IMR-90 (cell line): ENCODE measurements at regions not wholly inside any gene's neighbourhood (a gene's known extent, or its start where the extent isn't known, plus 50 kb on each side); places are given as distances from the start of the nearest gene placed in this dataset.

Source experiments
- ATAC-seq: fragments of 200-7000 bp; cut with Tn5 transposase; 2 replicates; pipeline ENCODE4 v1.9.1; 2020; ENCODE audit warnings: low read depth, mild to moderate bottlenecking, moderate library complexity
- BruUV-seq: library from RNA; stranded (reverse); fragments of 400-500 nt; replicated peaks from 2 replicates; lab custom pipeline; 2021; lab: Mats Ljungman, UMichigan
- CTCF ChIA-PET: fragments of 300-600 bp; formaldehyde crosslinking; extraction: SDS; loops from one replicate; lab custom pipeline; 2021; ENCODE audit warnings: antibody characterized with exemption; lab: Yijun Ruan, JAX
- POLR2A ChIA-PET: fragments of 300-600 bp; sonication (Branson Sonifier 250); formaldehyde crosslinking; loops from one replicate; lab custom pipeline; 2022; ENCODE audit warnings: antibody characterized with exemption; ENCODE audit not compliant: unreplicated experiment; lab: Charles Lee
- DNase-seq: peaks from one replicate; pipeline ENCODE4 v3.0.0; 2013
- H2AFZ ChIP-seq: replicated peaks from 2 replicates; pipeline ENCODE3; 2013; ENCODE audit warnings: low read length, mild to moderate bottlenecking; ENCODE audit not compliant: poor library complexity
- H2AK5ac ChIP-seq: 2 replicates; pipeline ENCODE4 v1.6.1; 2013; ENCODE audit warnings: low read depth, low read length, inconsistent platforms
- H2AK9ac ChIP-seq: replicated peaks from 2 replicates; pipeline ENCODE3; 2013; ENCODE audit warnings: mild to moderate bottlenecking, low read depth, low read length, moderate library complexity; ENCODE audit not compliant: poor library complexity
- H2BK120ac ChIP-seq: 2 replicates; pipeline ENCODE4 v1.6.1; 2013; ENCODE audit warnings: low read depth, low read length, inconsistent platforms
- H2BK15ac ChIP-seq: 3 replicates; pipeline ENCODE4 v1.6.1; 2013; ENCODE audit warnings: low read depth, low read length, inconsistent platforms
- H2BK20ac ChIP-seq: 2 replicates; pipeline ENCODE4 v1.6.1; 2013; ENCODE audit warnings: low read depth, mild to moderate bottlenecking, inconsistent platforms, low read length, moderate library complexity
- H2BK5ac ChIP-seq: 2 replicates; pipeline ENCODE4 v1.6.1; 2013; ENCODE audit warnings: mild to moderate bottlenecking, low read depth, low read length, inconsistent platforms; ENCODE audit not compliant: poor library complexity, severe bottlenecking
- H3K14ac ChIP-seq: replicated peaks from 2 replicates; pipeline ENCODE4 v1.6.1; 2013; ENCODE audit warnings: low read depth, low read length, inconsistent platforms
- H3K18ac ChIP-seq: 2 replicates; pipeline ENCODE4 v1.6.1; 2013; ENCODE audit warnings: low read depth, low read length, control low read depth
- H3K23ac ChIP-seq: 2 replicates; pipeline ENCODE4 v1.6.1; 2013; ENCODE audit warnings: low read depth, low read length, inconsistent platforms
- H3K27ac ChIP-seq: 2 replicates; pipeline ENCODE4 v1.5.1; 2013; ENCODE audit warnings: mild to moderate bottlenecking, control low read depth, low read length; ENCODE audit not compliant: insufficient read depth
- H3K27me3 ChIP-seq: 2 replicates; pipeline ENCODE4 v1.6.1; 2013; ENCODE audit warnings: low read length; ENCODE audit not compliant: control insufficient read depth, insufficient read depth
- H3K36me3 ChIP-seq: 2 replicates; pipeline ENCODE4 v1.6.1; 2013; ENCODE audit warnings: low read length, mixed read lengths; ENCODE audit not compliant: control insufficient read depth, insufficient read depth
- H3K4ac ChIP-seq: 2 replicates; pipeline ENCODE4 v1.6.1; 2013; ENCODE audit warnings: low read depth, low read length, inconsistent platforms
- H3K4me1 ChIP-seq: 2 replicates; pipeline ENCODE4 v1.6.1; 2013; ENCODE audit warnings: low read length, mixed read lengths; ENCODE audit not compliant: control insufficient read depth, insufficient read depth
- H3K4me2 ChIP-seq: 2 replicates; pipeline ENCODE4 v1.6.1; 2013; ENCODE audit warnings: low read depth, mild to moderate bottlenecking, control low read depth, low read length, moderate library complexity
- H3K4me3 ChIP-seq: 2 replicates; pipeline ENCODE4 v1.5.1; 2013; ENCODE audit warnings: low read depth, mild to moderate bottlenecking, control low read depth, low read length, moderate library complexity; ENCODE audit not compliant: insufficient read depth
- H3K56ac ChIP-seq: 2 replicates; pipeline ENCODE4 v1.6.1; 2013; ENCODE audit warnings: low read length, inconsistent platforms; ENCODE audit not compliant: insufficient read depth; ENCODE audit errors: extremely low read depth
- H3K79me1 ChIP-seq, 2 experiments: 2 replicates each; pipeline ENCODE4 v1.6.1; 2013; ENCODE audit warnings: low read length in 2 of 2, inconsistent platforms in 1 of 2, low read depth in 1 of 2
- H3K9ac ChIP-seq: 2 replicates; pipeline ENCODE4 v1.6.1; 2013; ENCODE audit warnings: low read depth, low read length, control low read depth
- H3K9me1 ChIP-seq: 2 replicates; pipeline ENCODE4 v1.6.1; 2013; ENCODE audit warnings: low read length, inconsistent platforms; ENCODE audit not compliant: insufficient read depth
- H3K9me3 ChIP-seq: 2 replicates; pipeline ENCODE4 v1.6.1; 2013; ENCODE audit warnings: low read length; ENCODE audit not compliant: control insufficient read depth, insufficient read depth
- H4K20me1 ChIP-seq: 2 replicates; pipeline ENCODE4 v1.6.1; 2013; ENCODE audit warnings: low read length, inconsistent platforms; ENCODE audit not compliant: insufficient read depth
- H4K5ac ChIP-seq: 2 replicates; pipeline ENCODE4 v1.6.1; 2013; ENCODE audit warnings: mild to moderate bottlenecking, low read depth, low read length, control low read depth
- H4K8ac ChIP-seq, 2 experiments: 2 replicates each; pipeline ENCODE4 v1.6.1; 2013; ENCODE audit warnings: low read depth in 2 of 2, low read length in 2 of 2, control low read depth in 1 of 2, inconsistent platforms in 1 of 2
- H4K91ac ChIP-seq: 2 replicates; pipeline ENCODE4 v1.6.1; 2013; ENCODE audit warnings: low read depth, low read length, inconsistent platforms; ENCODE audit not compliant: insufficient read depth
- CHD1 ChIP-seq: IDR thresholded peaks from 2 replicates; pipeline ENCODE4 v1.6.1; 2012; ENCODE audit warnings: low read depth, low read length, improper control_type of control experiment
- CTCF ChIP-seq: conservative IDR thresholded peaks from 2 replicates; pipeline ENCODE4 v1.5.1; 2012; ENCODE audit warnings: mild to moderate bottlenecking, low read depth, low read length, improper control_type of control experiment
- FOS ChIP-seq: fragments of 150-350 bp; IDR thresholded peaks from 2 replicates; pipeline ENCODE4 v1.6.1; 2016; ENCODE audit warnings: low read depth, low read length
- NFE2L2 ChIP-seq: fragments of 150-350 bp; IDR thresholded peaks from 2 replicates; pipeline ENCODE4 v1.6.1; 2016; ENCODE audit warnings: low read depth, mild to moderate bottlenecking, low read length
- RAD21 ChIP-seq: IDR thresholded peaks from 2 replicates; pipeline ENCODE4 v1.6.1; 2012; ENCODE audit warnings: low read length, improper control_type of control experiment
- RFX5 ChIP-seq: IDR thresholded peaks from 2 replicates; pipeline ENCODE4 v1.8.0; 2012; ENCODE audit warnings: low read depth, mild to moderate bottlenecking, low read length, moderate library complexity
- SMC3 ChIP-seq: fragments of 150-350 bp; IDR thresholded peaks from 2 replicates; pipeline ENCODE4 v1.6.1; 2016; ENCODE audit warnings: low read depth, mild to moderate bottlenecking, antibody characterized with exemption, low read length, moderate library complexity
- WGBS, 2 experiments: methylation state at CpG; one replicate each; pipeline versions ENCODE4 v1.1.5 to v1.1.7; 2013; ENCODE audit warnings: missing lambda C conversion rate in 2 of 2; ENCODE audit not compliant: insufficient read length in 1 of 2; ENCODE audit errors: extremely low coverage in 2 of 2; 5-methylcytosine and 5-hydroxymethylcytosine counted together
- dilution Hi-C: fragments of 300-500 bp; cut with HindIII; formaldehyde crosslinking; loops from one replicate; pipeline ENCODE4 v1.14.3; 2018; ENCODE audit warnings: low sequenced_read_pairs; ENCODE audit not compliant: unreplicated experiment
- in situ Hi-C: fragments of 300-500 bp; cut with MboI; formaldehyde crosslinking; loops from 3 replicates; pipeline ENCODE4 v1.14.3; 2019; ENCODE audit warnings: low sequenced_read_pairs, inconsistent platforms, mixed read lengths
- intact Hi-C: fragments of 100-400 bp; cut with micrococcal nuclease; formaldehyde crosslinking; loops from 2 replicates; pipeline ENCODE4 v1.10.0; 2022

DNA sequence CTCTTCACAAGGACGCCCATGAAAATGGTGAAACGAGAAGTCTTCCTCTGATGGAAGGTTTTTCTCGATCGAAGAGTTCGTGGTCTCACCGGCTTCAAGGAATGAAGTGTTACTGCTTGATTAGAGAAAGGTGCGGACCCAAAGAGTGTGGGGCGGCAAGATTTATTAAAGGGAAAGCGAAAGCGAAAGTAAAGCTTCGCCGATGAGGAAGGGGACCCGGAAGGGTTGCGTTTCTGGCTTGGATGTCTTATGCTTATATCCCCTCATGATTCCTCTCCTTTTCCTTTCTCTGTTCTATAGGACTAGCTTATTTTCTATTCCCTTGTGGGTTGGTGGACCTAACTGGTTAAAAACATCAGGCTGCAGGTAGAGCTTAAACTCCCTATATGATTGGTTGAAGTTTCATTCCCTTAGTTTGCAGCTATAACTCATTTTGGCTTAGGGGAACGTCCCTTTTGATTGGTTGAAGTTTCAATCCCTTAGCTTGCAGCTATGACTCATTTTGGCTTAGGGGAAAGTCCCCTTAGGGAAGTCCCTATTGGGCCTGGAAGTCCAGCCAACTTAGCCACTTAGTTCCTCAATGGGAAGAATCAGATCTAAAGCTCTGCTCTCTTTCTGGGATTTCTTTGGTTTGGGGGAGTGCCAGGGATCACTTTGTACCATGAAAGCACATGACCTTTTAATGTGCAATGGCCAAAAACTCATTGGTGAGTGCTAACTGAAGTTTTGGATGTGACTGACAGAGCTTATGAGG lies 1025.0 kb upstream of the PCDH10 start:
- Histone ChIP-seq H3K4ac (no peak overlapping the region), H3K4me1 (no peaks in the 10 kb centered on the region), H3K56ac (no peak overlapping the region), H3K36me3 (no peaks in the 10 kb centered on the region), H3K18ac (no peak overlapping the region), H3K27me3 (no peaks in the 10 kb centered on the region), H3K27ac (no peak overlapping the region), H4K5ac (no peak overlapping the region), H3K9ac (no peak overlapping the region), H3K14ac (no peak overlapping the region), H2BK5ac (no peak overlapping the region), H3K9me1 (no peaks in the 10 kb centered on the region), H3K4me2 (no peak overlapping the region), H4K8ac (no peak overlapping the region), H4K20me1 (no peaks in the 10 kb centered on the region), H3K79me1 (no peaks in the 10 kb centered on the region), H4K91ac (no peak overlapping the region), H3K4me3 (no peak overlapping the region), H2BK15ac (no peak overlapping the region), H2BK120ac (no peak overlapping the region), H2BK20ac (no peak overlapping the region), H2AK5ac (no peak overlapping the region), H2AFZ (no peak overlapping the region), H3K9me3 (no peaks in the 10 kb centered on the region; the same call in 1 of the 2 replicates), H3K23ac (no peak overlapping the region), H2AK9ac (no peak overlapping the region)
- in situ Hi-C loops = no loop called here
- WGBS, 2 experiments = no CpG with 5 or more reads among the region's 15 CpGs
- TF ChIP-seq FOS (no peak), RAD21 (no peak), CTCF (no peak), CHD1 (no peak), NFE2L2 (no peak), RFX5 (no peak), SMC3 (no peak)
- peak; percentile 55 for DNase-seq
- BruUV-seq = no TSS peak
- dilution Hi-C loops = no loop called here
- CTCF ChIA-PET = no interaction called here
- POLR2A ChIA-PET = no interaction called here
- intact Hi-C loops = no loop called here
- no peak for ATAC-seq
